ENCODE measurements at regions not wholly inside any gene's neighbourhood (a gene's known extent, or its start where the extent isn't known, plus 50 kb on each side); places are given as distances from the start of the nearest gene placed in this dataset.

GRCh38 chr11:8811571-8811970 lies 99.4 kb upstream of the AKIP1 start:
- no peak for DNase-seq (ENCODE audit: extremely low read depth, low read depth)
- no peak for TF ChIP-seq CTCF (IDR thresholded peaks at IDR 0.05; ENCODE audit: low read depth, low read length)

GRCh38 chr11:8812438-8812837 lies 98.6 kb upstream of the AKIP1 start:
- DNase-seq (ENCODE audit: extremely low read depth, low read depth) = no peak

GRCh38 chr11:8813658-8814057 lies 97.3 kb upstream of the AKIP1 start:
- DNase-seq (ENCODE audit: extremely low read depth, low read depth) = peak; percentile 71
- peak; percentile 89 for TF ChIP-seq CTCF (IDR thresholded peaks at IDR 0.05; ENCODE audit: low read depth, low read length)

More at GRCh38 chr11:8812438-8812837, 98.6 kb upstream of the AKIP1 start:
- no peak for TF ChIP-seq CTCF (IDR thresholded peaks at IDR 0.05; ENCODE audit: low read depth, low read length)

- DNase-seq (ENCODE audit: extremely low read depth, low read depth) = no peak
- no peak for TF ChIP-seq CTCF (IDR thresholded peaks at IDR 0.05; ENCODE audit: low read depth, low read length)
These were observed 96.6 kb upstream of the AKIP1 start for GRCh38 chr11:8814209-8814922.

GRCh38 chr11:8814923-8815240 lies 96.1 kb upstream of the AKIP1 start:
- TF ChIP-seq CTCF (IDR thresholded peaks at IDR 0.05; ENCODE audit: low read depth, low read length) = no peak
- no peak for DNase-seq (ENCODE audit: extremely low read depth, low read depth)

GRCh38 chr11:8818421-8818820 lies 92.6 kb upstream of the AKIP1 start:
- no peak for TF ChIP-seq CTCF (IDR thresholded peaks at IDR 0.05; ENCODE audit: low read depth, low read length)
- DNase-seq (ENCODE audit: extremely low read depth, low read depth) = no peak

- no peak for DNase-seq (ENCODE audit: extremely low read depth, low read depth)
- no peak for TF ChIP-seq CTCF (IDR thresholded peaks at IDR 0.05; ENCODE audit: low read depth, low read length)
These were observed 90.6 kb upstream of the AKIP1 start for GRCh38 chr11:8820401-8820800.

All from AG09319 (cell line).